ENCODE measurements at regions not wholly inside any gene's neighbourhood (a gene's known extent, or its start where the extent isn't known, plus 50 kb on each side); places are given as distances from the start of the nearest gene placed in this dataset.

- POLR2A ChIA-PET (ENCODE audit: unreplicated experiment): no interaction called here
- no peak overlapping the region for H2AFZ ChIP-seq
- H3F3A ChIP-seq (ENCODE audit: insufficient read depth, low read depth): no peaks in the 10 kb centered on the region
- intact Hi-C loops (cut with micrococcal nuclease; ENCODE audit: unreplicated experiment): no loop called here
- H3K9me3 ChIP-seq (ENCODE audit: insufficient read depth, low read depth): no peaks in the 10 kb centered on the region
- no peak overlapping the region for H3K4me2 ChIP-seq
- H3K27ac ChIP-seq: no peak overlapping the region
- no peaks in the 10 kb centered on the region for H3K36me3 ChIP-seq (ENCODE audit: low read depth)
- no TSS peak for BruUV-seq (replicated peaks)
- CTCF ChIA-PET: no interaction called here
- no peaks in the 10 kb centered on the region for H3K9me2 ChIP-seq (ENCODE audit: insufficient read depth)
- H3K4me1 ChIP-seq (replicated peaks; ENCODE audit: insufficient read depth): no peaks in the 10 kb centered on the region
- no peaks in the 10 kb centered on the region for H4K20me1 ChIP-seq (ENCODE audit: insufficient read depth)
- no peaks in the 10 kb centered on the region for H3K79me2 ChIP-seq (ENCODE audit: low read depth)
- H3K4me3 ChIP-seq: no peak overlapping the region
- DNase-seq: no peak
- H3K27me3 ChIP-seq (ENCODE audit: insufficient read depth, low read depth): peaks cover 36% of the 10 kb centered on the region
- TF ChIP-seq CTCF (conservative IDR thresholded peaks at IDR 0.05) (no peak), EZH2 (IDR thresholded peaks at IDR 0.05; ENCODE audit: low read depth) (no peak)
Observed at GRCh38 chr15:72964135-72964534, 88.1 kb upstream of the NEO1 start.

GRCh38 chr15:72962054-72962702 lies 90.1 kb upstream of the NEO1 start:
- intact Hi-C loops (cut with micrococcal nuclease; ENCODE audit: unreplicated experiment): no loop called here
- Histone ChIP-seq H3F3A (ENCODE audit: insufficient read depth, low read depth) (no peaks in the 10 kb centered on the region), H3K27ac (no peak overlapping the region), H3K27me3 (ENCODE audit: insufficient read depth, low read depth) (peaks cover 38% of the 10 kb centered on the region), H2AFZ (no peak overlapping the region), H3K9me2 (ENCODE audit: insufficient read depth) (no peaks in the 10 kb centered on the region), H3K4me1 (replicated peaks; ENCODE audit: insufficient read depth) (no peaks in the 10 kb centered on the region), H3K4me3 (no peak overlapping the region), H3K4me2 (no peak overlapping the region), H3K36me3 (ENCODE audit: low read depth) (no peaks in the 10 kb centered on the region), H4K20me1 (ENCODE audit: insufficient read depth) (no peaks in the 10 kb centered on the region), H3K79me2 (ENCODE audit: low read depth) (no peaks in the 10 kb centered on the region), H3K9me3 (ENCODE audit: insufficient read depth, low read depth) (no peaks in the 10 kb centered on the region)
- ChIA-PET CTCF (no interaction called here), POLR2A (ENCODE audit: unreplicated experiment) (no interaction called here)
- TF ChIP-seq EZH2 (IDR thresholded peaks at IDR 0.05; ENCODE audit: low read depth): no peak
- no TSS peak for BruUV-seq (replicated peaks)
- no peak for DNase-seq

GRCh38 chr15:72961346-72961745 lies 90.9 kb upstream of the NEO1 start:
- CTCF ChIA-PET: no interaction called here
- H3F3A ChIP-seq (ENCODE audit: insufficient read depth, low read depth): no peaks in the 10 kb centered on the region
- H2AFZ ChIP-seq: no peak overlapping the region
- no peaks in the 10 kb centered on the region for H4K20me1 ChIP-seq (ENCODE audit: insufficient read depth)
- no peaks in the 10 kb centered on the region for H3K4me1 ChIP-seq (replicated peaks; ENCODE audit: insufficient read depth)
- H3K27me3 ChIP-seq (ENCODE audit: insufficient read depth, low read depth): peaks cover 39% of the 10 kb centered on the region
- TF ChIP-seq CTCF (conservative IDR thresholded peaks at IDR 0.05) (no peak), EZH2 (IDR thresholded peaks at IDR 0.05; ENCODE audit: low read depth) (no peak)
- BruUV-seq (replicated peaks): no TSS peak
- H3K4me3 ChIP-seq: no peak overlapping the region
- intact Hi-C loops (cut with micrococcal nuclease; ENCODE audit: unreplicated experiment): no loop called here
- no peaks in the 10 kb centered on the region for H3K9me3 ChIP-seq (ENCODE audit: insufficient read depth, low read depth)
- no peaks in the 10 kb centered on the region for H3K79me2 ChIP-seq (ENCODE audit: low read depth)
- H3K36me3 ChIP-seq (ENCODE audit: low read depth): no peaks in the 10 kb centered on the region
- H3K27ac ChIP-seq: no peak overlapping the region
- H3K4me2 ChIP-seq: no peak overlapping the region
- no peaks in the 10 kb centered on the region for H3K9me2 ChIP-seq (ENCODE audit: insufficient read depth)
- no peak for DNase-seq
- POLR2A ChIA-PET (ENCODE audit: unreplicated experiment): no interaction called here

GRCh38 chr15:72958634-72959033 lies 93.6 kb upstream of the NEO1 start:
- Histone ChIP-seq H3K27ac (no peak overlapping the region), H4K20me1 (ENCODE audit: insufficient read depth) (no peaks in the 10 kb centered on the region), H3K4me2 (no peak overlapping the region), H3K79me2 (ENCODE audit: low read depth) (no peaks in the 10 kb centered on the region), H2AFZ (no peak overlapping the region), H3K4me1 (replicated peaks; ENCODE audit: insufficient read depth) (no peaks in the 10 kb centered on the region), H3K9me3 (ENCODE audit: insufficient read depth, low read depth) (no peaks in the 10 kb centered on the region), H3K9me2 (ENCODE audit: insufficient read depth) (no peaks in the 10 kb centered on the region), H3F3A (ENCODE audit: insufficient read depth, low read depth) (no peaks in the 10 kb centered on the region), H3K4me3 (no peak overlapping the region), H3K27me3 (ENCODE audit: insufficient read depth, low read depth) (peaks cover 27% of the 10 kb centered on the region), H3K36me3 (ENCODE audit: low read depth) (no peaks in the 10 kb centered on the region)
- intact Hi-C loops (cut with micrococcal nuclease; ENCODE audit: unreplicated experiment): no loop called here
- BruUV-seq (replicated peaks): no TSS peak
- ChIA-PET CTCF (no interaction called here), POLR2A (ENCODE audit: unreplicated experiment) (no interaction called here)
- TF ChIP-seq EZH2 (IDR thresholded peaks at IDR 0.05; ENCODE audit: low read depth): no peak
- TF ChIP-seq CTCF (conservative IDR thresholded peaks at IDR 0.05): no peak
- no peak for DNase-seq
